ENCODE measurements at regions not wholly inside any gene's neighbourhood (a gene's known extent, or its start where the extent isn't known, plus 50 kb on each side); places are given as distances from the start of the nearest gene placed in this dataset.
"Not testable (repeated sequence)": the region's sequence is repeated elsewhere in the genome, so short reads cannot be mapped to it uniquely, and the experiment has no call there.

DNA sequence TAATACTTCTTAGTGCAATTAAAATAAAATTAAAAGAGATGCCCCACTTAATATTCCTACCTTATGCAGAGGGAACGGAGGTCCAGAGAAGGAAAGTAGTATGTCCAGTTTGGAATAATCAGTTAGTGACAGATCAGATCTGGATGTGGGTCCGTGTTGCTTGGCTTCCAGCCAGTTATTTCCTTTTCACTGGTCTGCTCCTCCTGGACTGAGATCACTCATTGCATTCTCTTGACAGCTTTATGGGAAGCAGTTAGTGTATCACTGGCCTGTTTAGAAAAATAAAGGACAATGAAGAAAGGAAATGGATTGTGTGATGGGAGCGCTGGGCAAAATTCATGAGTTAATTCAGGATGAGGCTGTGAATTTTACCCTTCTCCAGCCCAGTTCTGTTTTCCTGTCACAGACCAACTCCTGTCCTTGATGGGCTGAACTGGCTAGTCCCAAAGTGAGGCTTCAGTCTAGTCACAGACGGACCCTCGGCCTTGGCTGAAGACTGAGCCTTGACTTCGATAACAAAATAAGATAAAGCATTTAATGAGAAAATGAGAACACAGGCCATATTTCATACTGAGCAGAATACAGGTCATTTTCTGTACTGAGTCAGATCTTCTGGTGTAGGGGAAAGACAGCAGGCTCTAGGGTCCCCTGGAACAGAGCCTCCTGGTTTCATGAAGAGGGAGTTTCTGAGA, 85.2 kb upstream of the TRABD2B start:
- no peak for DNase-seq

DNA sequence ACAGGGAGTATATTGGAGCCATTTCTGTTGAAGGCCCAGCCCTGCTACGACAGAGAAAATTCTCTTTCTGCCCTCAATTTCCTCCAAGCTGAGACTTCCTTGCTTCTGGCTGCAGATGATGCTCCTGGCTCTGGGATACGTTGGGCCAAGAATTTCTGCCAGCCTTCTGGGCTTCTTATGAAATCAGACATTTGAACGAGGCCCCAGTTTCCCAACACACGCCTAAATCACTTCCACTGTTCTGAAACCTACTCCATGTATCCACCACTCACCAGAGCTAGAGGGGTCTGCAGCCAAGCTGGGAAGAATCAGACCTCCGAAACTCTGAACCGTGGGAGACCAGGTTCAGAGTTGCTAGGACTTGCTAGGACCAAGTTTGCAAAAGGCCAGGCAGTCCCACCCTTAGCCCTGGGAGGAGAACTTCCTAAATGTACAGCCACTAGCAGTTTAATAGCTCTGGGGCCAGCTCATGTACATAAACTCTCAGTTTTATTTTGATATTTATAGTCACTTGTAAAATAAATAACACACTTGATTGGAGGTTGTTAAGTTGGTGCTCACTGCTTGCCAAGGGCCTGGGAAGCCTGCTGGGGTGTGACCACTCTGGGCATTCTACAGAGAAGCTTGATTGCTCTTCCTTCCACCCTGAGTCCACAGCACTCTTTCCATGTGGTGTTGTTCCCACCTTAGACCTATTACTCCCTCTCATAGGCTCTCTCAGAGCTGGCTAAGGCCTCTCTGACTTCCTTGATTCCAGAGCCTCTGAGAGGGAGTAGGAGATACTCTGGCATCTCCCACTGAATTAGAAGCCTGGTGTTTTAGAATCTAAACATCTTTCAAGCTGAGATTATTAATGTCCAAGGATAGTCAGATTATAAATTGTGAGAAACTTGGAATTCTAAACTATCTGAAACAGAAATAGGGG, 83.4 kb upstream of the TRABD2B start:
- DNase-seq, result peak; percentile 47

DNA sequence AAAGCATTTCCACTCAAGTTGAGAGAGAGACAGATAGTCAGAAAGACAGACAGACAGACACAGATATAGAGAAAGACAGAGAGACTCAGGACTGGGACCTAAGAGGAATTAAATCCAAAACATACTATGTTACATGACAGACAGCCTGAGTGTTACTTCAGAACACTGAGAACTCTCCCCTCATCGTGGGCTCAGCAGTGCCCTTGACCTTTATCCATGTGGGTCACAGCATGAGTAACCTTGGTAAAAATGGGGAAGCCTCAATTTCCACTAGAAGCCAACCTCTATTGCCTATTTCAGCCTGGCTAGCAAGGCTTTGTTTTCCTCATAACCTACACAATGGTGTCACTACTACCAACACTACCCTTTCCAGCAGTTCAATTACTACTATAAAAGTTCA, 81.9 kb upstream of the TRABD2B start:
- no peak for DNase-seq

DNA sequence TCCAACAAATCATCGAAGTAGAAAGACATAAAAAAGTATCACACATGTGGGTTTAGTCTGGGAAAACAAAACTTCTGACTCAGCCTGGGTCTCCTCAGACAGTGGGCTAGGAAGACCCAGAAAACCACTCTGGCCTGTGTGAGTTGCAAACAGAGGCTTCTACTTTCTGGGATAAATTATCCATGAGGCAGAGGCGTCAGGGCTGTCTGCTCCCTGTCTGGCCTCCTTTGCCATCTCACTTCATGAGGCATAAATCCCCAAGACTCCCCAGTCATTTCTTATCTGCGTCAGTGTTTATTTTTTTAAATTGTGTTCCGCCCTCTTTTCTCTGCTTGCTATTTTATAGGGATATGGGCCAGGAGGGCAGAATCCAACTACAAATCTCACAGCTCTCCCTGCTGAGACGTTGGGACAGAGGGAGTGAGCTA, 80.6 kb upstream of the TRABD2B start:
- DNase-seq, result no peak

DNA sequence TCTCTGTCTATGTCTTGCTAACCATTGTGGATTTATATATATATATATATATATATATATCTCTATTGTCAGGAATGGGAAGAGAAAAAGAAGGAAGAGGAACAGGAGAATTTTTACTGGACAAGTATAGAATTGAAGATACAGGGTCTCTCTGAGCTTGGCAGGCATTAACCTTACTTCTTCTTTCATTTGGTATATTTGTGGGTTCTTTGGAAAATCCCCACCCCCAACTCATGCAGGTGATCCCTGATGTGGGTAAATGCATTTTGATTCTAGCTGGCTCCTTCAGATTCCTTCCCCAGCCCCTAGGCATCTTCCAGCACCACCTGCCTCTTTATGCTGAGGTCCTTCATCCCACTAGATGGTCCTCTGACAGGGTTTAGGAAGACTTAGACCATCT, 78.8 kb upstream of the TRABD2B start:
- no peak for DNase-seq

DNA sequence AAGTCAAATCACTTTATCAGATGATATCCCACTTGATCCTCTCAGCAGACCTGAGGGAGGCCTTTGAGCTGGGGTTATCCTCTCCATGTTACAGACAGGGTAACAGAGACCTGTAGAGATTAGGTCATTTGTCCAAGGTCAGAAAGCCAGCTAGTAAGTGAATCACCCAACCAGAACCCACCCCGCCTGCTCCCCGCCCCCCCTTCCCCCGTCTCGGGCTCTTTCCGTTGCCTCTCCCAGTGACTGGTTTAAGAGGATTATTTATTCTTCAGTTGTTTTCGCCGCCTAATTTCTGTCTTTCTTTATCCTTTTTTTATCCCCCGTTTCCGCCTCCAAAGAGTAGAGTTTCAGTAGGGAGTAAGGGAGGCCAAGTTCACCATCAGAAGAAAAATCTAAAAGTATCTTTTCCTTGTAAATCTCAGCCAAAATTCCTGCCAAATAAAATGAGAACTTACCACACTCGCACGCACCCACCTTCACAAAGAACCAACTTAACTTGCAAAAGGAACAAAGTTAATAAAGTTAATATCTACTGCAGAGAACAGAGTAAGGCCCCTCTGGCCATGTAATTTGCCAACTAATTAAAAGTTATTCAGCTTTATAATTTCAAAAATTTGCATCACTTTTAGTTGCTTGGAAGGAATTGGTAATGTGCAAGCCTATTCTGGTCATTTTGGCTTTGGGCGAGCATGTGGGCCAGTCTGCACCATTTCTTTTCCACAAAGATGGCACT, 76.8 kb upstream of the TRABD2B start:
- DNase-seq, result no peak

DNA sequence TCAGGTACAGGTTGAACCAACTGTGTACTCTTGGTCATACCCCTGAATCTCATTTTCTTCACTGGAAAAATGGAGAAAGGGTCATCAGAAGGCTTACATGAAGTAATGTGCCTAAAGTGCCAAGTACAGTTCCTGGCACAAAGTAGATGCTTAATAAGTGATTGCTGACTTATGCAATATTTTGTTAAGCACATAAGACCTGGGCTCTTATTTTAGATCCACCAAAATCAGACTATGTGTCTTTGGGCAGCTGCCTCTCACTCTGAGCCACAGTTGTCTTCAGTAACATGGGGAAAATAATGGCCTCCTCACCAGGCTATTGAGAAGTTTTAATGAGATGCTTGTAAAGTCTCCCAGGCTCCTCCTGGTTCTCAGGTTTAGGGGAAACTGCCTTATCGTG, 74.3 kb upstream of the TRABD2B start:
- no peak for DNase-seq

DNA sequence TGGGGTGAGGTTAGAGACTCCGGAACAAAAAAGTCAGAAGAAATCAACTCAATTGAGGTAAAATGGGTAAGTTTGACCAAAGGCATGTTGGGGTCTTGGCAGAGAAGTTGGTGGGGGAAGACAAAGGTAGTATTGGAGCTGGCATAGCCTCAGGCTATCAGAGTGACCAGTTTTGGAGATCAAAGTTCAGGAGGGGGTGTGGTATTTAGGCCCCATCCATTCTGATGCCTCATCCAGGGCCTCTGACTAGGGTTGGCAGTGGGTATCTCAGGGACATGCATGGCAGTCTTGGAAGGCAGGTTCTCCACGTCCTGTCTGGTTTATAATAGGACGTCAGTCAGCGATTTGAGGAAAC, 73.2 kb upstream of the TRABD2B start:
- DNase-seq, result no peak

DNA sequence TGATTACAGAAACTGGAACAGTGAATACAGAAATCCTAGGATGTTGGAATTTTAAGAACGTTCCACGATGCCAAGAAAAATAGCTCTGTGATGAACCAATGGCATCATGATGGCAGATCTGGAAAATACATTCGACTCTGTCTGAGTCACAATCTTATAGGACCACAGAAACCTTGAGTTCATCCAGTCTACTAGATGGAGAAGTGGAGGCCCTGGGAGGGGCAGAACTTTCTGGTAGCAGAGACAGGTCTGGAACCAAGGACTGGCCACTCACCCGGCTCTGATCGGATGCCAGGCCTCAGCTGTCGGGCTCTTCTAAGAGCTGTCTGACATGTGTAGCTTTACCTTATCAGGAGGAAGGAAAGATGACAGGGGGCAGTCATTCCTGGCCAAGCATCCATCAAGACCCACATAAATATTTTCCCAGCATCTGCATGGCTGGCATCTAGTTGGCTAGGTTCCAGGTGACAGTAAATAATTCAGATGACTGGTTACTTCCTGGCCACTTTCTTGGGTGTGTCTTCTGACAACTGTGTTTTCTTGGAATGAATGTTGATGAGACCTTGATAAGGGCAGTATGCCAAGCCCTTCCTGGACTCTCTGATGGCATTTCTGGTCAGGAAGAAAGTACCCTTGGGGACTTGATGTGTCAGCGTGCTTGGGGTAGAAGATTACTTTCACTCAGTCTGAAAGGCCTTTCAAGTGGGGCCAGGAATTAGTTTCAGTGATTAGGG, 72.6 kb upstream of the TRABD2B start:
- no peak for DNase-seq

DNA sequence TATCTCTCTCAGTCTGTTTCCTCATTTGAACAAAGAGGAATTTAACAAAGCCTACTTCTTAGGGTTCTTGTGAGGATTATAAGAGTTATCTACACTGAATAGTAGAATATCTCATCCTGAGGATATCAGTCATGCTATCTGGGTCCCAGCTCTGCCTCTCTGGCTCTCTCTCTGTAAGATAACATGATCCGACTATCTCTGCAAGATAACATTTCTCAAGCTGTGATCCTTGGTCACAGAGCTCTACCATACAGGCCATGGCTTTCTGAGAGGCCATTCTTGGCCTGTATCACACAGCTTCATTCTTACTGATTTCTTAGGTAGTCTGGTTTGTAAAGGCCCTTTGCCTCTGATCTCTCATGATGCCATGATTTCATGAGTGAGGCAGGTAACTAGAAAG, 71.0 kb upstream of the TRABD2B start:
- no peak for DNase-seq

DNA sequence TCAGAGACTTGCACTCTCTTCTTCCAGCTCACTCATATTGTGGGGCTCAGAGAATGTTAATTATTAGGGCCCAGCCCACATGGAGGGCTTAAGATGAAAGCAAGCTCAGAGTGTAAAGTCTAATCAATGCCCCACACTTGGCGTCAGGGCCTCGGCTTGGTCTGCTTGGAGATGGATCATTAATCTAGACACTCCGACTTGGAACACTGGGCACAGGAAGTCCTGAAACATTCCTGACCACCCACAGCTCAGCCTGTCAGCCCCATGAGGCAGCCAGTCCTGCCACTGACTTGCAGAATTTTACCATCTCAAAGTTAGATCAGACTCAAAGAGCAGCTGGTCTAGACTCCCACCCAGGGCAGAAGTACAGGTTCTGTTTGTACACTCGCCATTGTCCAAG, 69.8 kb upstream of the TRABD2B start:
- DNase-seq, result no peak

DNA sequence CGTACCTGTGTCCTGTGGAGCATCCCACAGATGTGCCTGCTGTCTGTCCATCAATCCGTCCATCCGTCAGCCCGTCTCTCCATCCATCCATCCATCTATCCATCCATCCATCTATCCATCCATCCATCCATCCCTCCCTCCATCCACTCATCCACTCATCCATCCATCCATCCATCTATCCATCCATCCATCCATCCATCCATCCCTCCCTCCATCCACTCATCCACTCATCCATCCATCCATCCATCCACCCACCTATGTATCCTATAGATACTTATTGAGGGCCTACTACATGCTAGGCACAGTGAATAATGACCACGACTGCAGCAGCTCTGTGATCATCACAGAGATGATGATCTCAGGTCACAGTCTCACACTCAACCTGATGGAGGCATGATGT, 67.5 kb upstream of the TRABD2B start:
- DNase-seq, result not testable (repeated sequence)

DNA sequence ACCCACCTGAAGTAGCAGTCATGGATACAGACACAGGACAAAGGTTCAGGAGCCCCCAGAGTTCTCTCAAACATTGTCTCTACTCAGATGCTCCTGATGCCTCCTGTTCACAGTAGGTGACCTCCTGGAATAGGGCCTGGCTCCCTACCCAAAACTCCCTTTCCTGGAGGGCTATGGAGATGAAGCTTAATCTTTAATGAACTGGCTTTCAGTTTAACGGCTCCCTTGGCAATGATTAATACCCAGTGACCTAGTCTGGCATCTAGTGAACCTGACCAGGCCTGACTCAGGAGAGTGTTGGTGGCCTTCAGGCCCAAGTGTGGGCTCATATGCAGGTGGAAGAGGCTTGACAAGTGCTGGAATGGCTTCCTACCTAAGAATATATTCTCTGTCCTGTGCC, 65.2 kb upstream of the TRABD2B start:
- no peak for DNase-seq

DNA sequence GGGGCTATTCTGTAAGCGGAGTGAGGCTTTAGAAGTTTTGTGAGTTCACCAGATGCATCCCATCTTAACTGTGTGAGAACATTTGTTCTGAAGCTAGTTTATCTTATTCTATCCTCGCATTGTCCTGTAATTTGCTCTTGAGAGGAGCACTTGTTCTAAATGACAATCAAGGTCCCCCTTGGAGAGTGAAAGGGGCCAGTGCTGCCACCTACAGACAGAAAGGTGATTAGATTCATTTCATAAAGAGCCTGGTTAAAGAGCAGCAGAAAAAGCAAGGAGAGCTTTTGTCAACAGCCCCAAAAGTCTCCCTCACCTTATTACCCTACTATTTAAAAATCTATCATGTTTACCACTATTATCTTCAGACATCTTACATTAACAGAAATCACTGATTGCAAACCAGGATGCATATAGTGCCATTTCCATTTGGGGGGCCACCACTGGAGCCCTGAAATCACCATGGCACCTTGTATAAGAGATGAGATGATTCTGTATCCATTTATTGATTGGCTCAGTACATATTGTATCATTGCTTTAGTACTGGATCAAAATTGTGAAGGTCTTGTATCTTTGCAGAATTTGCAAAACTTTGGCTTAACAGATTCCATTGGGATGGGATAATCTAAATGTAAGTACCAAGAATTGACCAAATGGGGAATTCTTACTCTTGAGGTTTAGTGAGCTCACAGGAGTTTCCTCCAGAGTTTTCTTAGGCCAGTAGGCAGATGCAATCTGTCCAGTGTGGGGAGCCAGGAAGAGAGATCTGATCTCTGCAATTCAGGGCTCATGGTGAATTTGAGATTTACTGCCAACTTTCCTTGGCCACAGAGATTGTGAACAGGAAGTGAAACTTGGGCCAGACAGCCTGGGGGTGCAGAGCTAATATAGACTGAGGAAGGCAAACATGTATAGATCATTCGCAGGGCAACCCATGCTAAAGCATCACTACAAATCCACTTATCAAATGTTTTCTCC, 64.3 kb upstream of the TRABD2B start:
- DNase-seq, result peak; percentile 77

DNA sequence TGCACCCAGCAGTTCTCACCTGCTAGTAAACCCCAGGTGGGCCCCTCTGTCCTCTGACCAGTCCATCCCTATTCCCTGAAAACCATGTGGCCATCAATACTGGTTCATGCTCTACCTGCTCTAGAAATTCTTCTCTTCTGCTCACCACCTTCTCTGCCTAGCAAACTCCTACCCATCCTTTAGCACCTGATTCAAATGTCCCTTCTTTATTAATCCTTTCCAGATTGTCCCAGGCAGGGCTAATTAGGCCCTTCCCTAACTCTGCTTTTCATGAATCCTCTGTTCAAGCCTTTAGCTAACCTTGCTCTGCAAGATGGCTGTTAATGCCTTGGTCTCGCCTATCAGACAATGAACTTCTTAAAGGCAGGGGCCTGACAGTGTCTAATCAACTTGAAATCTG, 62.1 kb upstream of the TRABD2B start:
- DNase-seq, result no peak

DNA sequence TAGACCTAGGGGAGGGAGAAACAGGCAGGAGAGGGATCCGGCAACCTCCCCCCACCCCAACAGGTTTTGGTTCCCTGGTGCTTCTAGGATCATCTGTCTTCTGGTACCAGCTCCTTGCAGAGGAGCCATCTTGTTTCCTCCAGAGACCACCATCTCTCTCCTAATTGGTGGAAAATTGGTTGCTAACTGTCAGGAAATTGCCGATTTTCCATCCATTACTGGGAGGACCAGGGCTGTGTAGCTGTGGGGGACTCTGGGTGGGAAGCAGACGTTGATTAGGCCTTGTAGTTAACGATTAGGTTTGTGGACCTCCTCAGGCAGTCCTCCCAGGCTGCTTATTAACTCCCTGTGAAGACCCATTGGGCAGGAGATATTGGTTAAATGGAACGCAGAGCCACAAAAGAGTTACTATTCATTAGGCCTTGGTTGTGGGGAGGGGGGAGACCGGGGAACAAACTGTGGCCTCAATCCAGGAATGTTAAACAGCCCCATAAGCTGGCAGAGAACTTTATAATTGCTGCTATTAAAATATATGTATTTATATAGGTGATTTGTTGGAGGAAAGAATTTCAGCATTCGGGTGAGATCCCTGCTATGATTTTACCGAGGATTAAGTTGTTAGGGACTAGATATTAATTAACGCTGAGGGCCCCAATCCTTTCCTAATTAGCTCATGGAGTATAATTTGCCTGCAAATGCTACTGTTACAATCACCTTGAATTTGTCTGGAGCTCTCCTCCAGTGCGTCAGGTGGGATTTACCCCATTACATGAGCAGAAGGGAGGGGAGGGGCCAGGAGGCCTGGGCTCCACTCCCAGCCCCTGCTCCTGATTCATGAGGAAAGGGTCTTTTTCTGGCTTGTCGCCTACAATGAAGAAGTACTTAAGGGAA, 61.2 kb upstream of the TRABD2B start:
- no peak for DNase-seq

DNA sequence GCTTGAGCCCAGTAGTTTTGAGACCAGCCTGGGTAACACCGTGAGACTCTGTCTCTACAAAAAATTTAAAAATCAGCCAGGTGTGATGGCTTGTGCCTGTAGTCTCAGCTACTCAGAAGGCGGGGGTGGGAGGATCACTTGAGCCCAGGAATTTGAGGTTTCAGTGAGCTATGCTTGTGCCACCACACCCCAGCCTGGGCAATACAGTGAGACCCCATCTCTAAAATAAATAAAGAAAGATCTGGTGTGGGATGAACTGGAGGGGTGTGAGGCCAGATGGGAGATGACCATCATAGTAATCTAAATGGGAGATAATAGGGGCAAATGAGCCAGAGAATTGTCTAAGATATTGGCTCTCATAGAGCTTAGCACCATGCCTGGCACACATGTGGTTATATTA, 60.1 kb upstream of the TRABD2B start:
- no peak for DNase-seq

DNA sequence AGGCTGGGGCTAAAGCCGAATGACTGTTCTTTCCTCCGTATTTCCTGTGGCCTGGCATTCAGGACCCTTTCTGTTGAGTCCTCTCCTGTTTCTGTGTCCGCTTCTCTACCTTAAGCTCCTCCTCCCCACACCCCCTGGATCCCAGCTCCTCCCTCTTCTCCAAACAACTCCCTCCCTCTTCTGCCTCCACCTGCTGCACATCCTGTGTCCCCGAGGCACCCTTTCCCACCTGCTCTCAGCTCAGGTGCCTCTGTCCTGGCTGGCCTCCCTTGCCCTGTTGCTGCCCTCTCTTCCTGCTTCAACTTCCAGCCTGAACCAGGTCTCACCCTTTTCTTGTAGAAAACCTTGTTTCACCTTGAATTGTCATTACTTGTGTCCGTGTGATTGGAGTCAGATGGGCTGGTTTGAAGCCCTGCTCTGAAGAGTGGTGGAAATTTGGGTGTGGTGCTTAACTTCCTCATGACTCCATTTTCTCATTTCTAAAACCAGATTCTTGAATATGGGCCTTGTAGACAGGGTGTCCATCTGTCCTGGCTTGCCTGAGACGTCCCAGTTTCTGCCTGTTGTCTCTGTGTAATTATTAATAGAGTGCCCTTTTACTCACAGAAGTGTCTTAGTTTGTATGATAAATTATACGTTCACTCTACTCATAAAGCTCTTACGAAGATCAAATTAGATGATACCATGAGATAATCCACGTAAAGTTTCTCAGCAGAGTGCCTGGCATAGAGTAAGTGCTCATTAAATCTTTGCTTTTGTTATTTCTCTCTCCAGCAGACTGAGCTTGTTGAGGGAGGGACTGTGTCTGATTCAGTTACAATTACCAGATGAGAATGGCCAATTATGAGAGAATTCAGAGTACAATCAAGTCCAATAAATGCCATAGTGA, 58.9 kb upstream of the TRABD2B start:
- DNase-seq, result no peak

DNA sequence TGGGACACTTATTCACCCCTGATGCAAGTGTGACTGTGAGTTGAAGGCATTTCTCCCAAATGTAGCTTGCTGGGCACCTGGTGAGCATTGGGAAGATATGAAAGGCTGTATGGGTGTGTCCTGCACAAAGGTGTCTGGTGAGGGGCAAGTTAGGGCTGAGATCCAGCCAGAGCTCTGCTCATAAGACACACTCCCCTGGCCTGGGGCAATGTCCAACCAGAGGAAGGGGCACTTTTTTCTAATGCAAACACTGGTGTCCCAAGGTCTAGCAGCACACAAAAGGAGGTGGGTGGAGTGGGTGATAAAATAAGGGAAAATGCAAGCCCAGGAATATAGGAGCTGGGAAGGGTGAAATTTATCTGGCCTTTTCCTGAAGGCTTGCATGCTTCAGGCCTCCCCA, 57.0 kb upstream of the TRABD2B start:
- no peak for DNase-seq

DNA sequence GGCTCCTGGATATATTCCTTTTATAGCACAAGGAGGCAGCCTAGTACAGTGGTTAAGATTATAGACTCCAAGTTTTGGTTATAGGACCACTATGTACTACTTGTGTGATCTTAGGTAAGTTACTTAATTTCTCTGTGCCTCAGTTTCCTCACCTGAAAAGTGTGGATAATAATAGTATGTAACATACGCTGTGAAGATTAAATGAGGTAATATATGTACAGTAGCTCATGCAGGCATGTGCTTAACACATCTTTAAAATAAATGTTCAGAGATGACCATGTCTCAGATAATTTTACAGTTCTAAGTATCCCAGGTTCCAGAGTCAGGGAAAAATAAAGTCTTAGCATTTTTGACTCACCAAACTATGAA, 55.7 kb upstream of the TRABD2B start:
- DNase-seq, result no peak
